Erythroblast (primary cell): ENCODE measurements at regions not wholly inside any gene's neighbourhood (a gene's known extent, or its start where the extent isn't known, plus 50 kb on each side); places are given as distances from the start of the nearest gene placed in this dataset.
"Not testable (repeated sequence)": the region's sequence is repeated elsewhere in the genome, so short reads cannot be mapped to it uniquely, and the experiment has no call there.

Source experiments
- DNase-seq, 2 experiments: peaks; one replicate each; lab custom pipeline; 2025; lab: John Stamatoyannopoulos, UW
- GATA1 ChIP-seq: IDR thresholded peaks from 2 replicates; pipeline ENCODE4 v1.6.1; 2011; ENCODE audit warnings: low read depth, mild to moderate bottlenecking, control low read depth, low read length, moderate library complexity
- POLR2A ChIP-seq: IDR thresholded peaks from 2 replicates; pipeline ENCODE4 v1.6.1; 2011; ENCODE audit warnings: mild to moderate bottlenecking, low read length

DNA sequence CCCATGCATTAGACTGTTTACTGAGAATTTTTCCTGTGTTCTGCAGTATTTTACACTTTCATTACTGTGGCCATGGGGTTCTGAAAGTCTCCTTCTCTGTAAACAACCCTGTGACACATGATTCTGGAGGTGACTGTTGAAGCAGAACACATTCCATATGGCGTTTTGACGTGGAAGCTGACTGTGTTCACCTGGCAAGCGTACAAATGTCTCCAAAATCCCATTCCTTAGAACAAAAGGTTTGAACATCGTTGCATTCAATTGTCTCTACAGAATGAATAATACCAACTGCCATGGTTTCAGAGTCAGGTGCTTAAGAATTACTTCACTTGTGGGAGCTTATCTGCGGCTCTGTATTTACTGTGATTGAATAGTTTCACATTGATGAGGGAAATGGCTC lies 485.6 kb upstream of the TMEM132C start:
- no peak for DNase-seq
- no peak for TF ChIP-seq POLR2A
- TF ChIP-seq GATA1 = no peak

- no peak for DNase-seq
- TF ChIP-seq GATA1 (no peak), POLR2A (no peak)
Observed at GRCh38 chr12:127785540-127785939, 481.4 kb upstream of the TMEM132C start.

DNA sequence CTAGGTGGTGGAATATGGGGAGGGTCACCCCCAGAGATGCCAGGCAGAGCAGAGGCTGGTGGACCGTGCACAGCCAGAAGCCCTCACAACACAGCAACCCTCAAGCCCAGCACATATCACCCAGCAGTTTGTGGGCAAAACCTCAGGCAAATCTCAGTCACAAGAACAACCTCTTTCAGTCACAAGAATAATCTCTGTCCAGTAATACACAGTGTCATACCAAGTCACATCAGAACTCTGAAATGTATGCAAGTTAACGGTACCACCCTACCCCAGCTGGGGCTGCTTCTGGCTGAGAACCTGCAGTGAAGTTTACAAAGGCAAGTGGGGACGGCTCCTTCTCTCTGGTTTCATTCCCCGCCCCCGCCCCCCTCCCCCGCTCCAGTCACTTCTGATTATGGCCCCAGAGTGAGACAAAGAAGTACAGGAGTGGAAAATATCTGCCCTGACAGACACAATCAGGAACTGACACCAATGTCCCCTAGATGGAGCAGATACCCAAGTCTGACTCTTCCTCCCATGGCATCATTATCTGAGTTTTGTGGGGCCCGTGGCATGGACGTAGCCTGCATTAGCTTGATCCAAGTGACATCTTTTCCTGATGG lies 480.9 kb upstream of the TMEM132C start:
- DNase-seq = no peak
- TF ChIP-seq GATA1 (no peak), POLR2A (no peak)

GRCh38 chr12:127787544-127787943 lies 479.4 kb upstream of the TMEM132C start:
- DNase-seq = no peak
- no peak for TF ChIP-seq GATA1
- no peak for TF ChIP-seq POLR2A

DNA sequence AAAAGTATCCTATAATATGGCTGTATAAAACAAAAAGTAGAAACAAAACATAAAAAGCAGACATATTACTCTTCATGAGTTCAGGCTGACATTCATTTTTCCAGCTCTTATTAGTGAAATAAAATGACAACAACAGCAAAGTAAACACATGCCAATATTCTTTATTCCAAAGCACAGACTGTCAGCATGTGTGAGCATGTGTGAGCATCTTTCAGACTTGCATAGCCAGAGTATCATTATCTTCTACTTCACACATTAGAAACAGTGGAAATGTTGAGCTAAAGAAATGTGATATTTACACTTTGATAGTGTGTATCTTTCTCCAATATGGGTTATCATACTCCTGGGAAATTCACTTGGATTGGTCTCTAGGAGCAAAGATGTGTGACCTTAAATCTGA lies 476.6 kb upstream of the TMEM132C start:
- no peak for TF ChIP-seq POLR2A
- DNase-seq = no peak

GRCh38 chr12:127791217-127791616 lies 475.8 kb upstream of the TMEM132C start:
- no peak for DNase-seq
- TF ChIP-seq GATA1 (no peak), POLR2A (no peak)

GRCh38 chr12:127797918-127798317 lies 469.1 kb upstream of the TMEM132C start:
- DNase-seq = no peak
- TF ChIP-seq POLR2A (no peak), GATA1 (no peak)

DNA sequence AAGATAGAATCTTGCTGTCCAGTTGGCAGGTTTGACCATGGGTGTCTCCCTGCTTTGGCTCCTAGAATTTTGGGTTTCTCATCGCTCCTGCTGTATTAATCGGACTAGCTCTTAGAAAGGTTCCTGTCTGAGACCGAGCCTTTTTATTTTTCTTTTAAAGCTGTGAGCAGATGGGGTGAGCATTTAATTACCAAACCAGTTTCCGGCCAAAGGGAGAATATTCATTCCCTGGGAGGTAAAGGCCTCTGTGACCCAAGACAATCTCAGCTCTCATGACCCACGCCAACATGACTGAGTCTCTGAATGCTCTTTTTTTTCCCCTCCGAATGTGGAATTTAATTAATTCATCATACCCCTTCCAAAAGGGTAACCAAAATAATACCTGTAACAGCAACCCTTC lies 464.7 kb upstream of the TMEM132C start:
- DNase-seq = no peak
- TF ChIP-seq GATA1 (no peak), POLR2A (no peak)

DNA sequence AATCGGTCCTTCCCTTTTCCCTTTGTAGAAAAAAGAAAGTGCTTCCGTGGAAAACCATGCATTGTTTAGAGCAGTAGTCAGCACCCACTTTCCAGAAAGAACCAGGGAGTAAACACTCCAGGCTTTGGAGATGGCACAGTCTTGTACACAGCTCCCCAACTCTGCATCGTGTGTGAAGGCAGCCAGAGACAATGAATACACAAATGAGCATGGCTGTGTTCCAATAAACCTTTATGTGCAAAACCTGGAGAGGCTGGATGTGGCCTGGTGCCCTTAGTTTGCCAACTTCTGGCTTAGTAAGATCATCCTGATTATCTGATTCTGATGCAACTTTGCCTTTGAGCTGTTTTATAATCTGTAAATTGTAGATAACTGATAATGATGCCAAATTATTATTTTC lies 463.4 kb upstream of the TMEM132C start:
- no peak for TF ChIP-seq POLR2A
- no peak for TF ChIP-seq GATA1
- DNase-seq = no peak

DNA sequence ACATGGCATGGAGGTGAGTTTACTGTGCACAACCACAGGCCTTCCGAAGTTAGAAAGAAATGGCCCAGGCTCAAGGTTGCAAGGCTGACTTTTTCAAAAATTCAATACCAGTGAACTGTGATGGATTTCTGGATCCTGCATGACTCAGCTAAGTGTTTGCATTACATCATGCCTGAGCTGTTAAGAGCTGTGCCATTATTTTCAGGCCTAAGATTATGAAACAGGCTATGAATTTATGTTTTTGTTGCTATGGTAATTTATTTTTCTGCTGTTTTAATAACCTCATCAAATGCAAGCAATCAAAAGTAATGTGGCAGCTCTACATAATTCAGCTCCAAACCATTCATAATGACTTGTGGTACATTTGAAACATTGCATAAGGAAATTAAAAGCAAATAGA lies 457.7 kb upstream of the TMEM132C start:
- peak in 1 of 2 experiments; percentile 13 for DNase-seq
- no peak for TF ChIP-seq GATA1
- no peak for TF ChIP-seq POLR2A

GRCh38 chr12:127810041-127810440 lies 456.9 kb upstream of the TMEM132C start:
- no peak for DNase-seq

GRCh38 chr12:127810459-127810858 lies 456.5 kb upstream of the TMEM132C start:
- DNase-seq = not testable (repeated sequence)

More at GRCh38 chr12:127810041-127810440, 456.9 kb upstream of the TMEM132C start:
- TF ChIP-seq GATA1 = no peak

DNA sequence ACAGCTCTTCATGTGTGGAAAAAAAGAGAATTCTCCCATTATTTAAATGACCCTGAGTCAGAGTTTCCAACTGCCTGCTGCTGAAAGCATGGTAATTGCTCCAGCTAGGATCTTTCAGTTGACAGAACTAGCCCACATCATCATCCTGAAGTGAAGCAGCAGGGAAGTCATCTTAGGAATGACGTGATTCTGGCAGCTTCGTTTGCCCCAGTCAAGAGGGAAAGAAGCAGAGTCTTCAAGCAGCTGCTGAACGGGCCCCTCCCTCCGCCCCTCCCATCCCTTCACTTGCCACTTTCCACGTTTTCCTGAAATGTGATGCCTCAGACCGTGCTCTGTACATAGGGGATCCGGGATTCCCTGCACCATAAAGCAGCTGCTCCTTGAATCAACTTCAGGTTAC lies 455.0 kb upstream of the TMEM132C start:
- TF ChIP-seq POLR2A = no peak
- no peak for TF ChIP-seq GATA1
- DNase-seq = no peak

DNA sequence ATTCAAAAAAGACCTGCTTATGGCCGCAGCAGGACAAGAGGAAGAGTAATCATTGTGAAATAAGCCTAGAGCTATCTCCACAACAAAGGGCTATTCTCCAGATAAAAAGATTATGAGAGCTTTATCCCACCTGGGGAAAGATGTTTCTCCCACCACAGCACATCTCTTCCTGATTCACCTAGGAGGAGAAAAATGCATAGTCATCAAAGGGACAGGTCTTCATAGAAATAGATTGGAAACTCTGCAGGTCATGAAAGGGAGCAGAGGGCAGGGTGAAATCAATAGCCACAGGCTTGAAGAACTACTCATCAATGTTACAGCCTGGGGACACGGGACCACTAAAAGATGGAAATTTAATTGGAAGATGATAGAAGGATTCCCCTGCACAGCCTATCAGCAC lies 453.8 kb upstream of the TMEM132C start:
- no peak for TF ChIP-seq POLR2A
- no peak for TF ChIP-seq GATA1
- DNase-seq = no peak

GRCh38 chr12:127819056-127819455 lies 447.9 kb upstream of the TMEM132C start:
- DNase-seq = no peak
- no peak for TF ChIP-seq GATA1
- TF ChIP-seq POLR2A = no peak

DNA sequence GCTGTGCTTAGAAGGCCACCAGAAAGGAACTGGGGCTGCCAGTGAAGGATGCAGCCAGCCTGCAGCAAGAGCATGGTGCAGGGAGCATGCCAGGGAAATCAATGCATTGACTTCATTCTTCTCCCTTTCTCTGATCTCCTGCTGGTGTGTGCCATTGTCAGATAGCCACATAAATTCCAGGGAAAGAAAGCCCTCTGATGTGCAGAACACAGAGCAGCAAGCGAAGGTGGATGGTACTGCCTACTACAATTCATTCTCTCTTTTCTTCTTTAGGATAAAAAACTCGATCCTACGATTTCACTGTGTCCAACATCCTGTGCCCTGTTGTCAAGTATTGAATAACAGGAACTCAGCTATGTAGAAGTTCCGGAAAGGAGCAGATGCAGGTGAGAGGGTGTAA lies 446.7 kb upstream of the TMEM132C start:
- no peak for TF ChIP-seq GATA1
- no peak for TF ChIP-seq POLR2A
- DNase-seq = no peak
